GM18520 (cell line): ENCODE measurements at regions not wholly inside any gene's neighbourhood (a gene's known extent, or its start where the extent isn't known, plus 50 kb on each side); places are given as distances from the start of the nearest gene placed in this dataset.
"Not testable (repeated sequence)": the region's sequence is repeated elsewhere in the genome, so short reads cannot be mapped to it uniquely, and the experiment has no call there.

Experiments
- ATAC-seq: cut with Tn5 transposase; IDR thresholded peaks from one replicate; pipeline ENCODE4 v1.9.1; 2021; ENCODE audit not compliant: unreplicated experiment

DNA sequence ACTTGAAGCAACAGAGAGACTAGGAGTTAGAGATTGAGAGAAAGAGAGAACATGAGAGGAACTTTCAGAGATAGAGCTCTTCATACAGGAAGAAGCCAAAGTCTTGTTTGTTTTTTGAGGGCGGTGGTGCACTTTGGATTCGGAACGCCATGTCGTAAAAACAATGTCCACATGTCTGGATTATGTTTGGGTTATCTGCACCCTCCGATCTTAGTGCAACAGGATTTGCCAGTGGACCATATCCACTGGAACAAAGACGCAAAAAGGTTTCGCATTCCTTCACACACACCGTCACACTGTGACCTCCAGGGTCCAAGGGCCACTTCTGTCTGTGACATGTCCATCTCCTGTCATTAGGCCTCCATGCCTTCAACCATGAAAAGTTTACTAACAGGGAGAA lies 141.8 kb upstream of the ATP11B start:
- ATAC-seq, result no peak

DNA sequence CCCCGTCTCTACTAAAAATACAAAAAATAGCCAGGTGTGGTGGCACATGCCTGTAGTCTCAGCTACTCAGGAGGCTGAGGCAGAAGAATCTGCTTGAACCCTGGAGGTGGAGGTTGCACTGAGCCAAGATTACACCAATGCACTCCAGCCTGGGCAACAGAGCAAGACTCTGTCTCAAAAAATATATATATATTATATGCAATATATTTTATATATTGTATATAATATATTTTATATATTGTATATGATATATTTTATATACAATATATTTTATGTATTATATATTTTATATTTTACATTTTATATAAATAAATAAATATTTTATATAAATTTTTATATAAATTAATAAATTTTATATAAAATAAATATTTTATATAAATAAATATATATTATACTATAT lies 140.2 kb upstream of the ATP11B start:
- not testable (repeated sequence) for ATAC-seq

DNA sequence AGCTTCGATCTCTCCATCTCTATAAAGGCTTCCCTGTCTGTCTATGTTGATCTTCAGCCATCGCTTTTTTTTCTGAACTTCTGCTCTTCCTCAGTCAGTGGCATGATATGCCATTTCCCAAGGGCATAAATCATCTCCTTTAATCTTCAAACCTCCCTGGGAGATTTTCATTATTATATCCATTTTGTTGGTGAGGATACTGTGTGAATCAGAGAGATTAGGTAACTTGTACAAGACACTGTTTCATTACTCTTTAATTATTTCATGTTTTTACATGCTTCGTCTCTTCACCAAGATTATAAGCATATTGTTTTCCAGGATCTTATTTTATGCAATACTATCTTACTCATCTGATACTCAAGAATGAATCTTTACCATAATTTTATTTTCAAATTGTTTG lies 124.8 kb upstream of the ATP11B start:
- ATAC-seq, result no peak

DNA sequence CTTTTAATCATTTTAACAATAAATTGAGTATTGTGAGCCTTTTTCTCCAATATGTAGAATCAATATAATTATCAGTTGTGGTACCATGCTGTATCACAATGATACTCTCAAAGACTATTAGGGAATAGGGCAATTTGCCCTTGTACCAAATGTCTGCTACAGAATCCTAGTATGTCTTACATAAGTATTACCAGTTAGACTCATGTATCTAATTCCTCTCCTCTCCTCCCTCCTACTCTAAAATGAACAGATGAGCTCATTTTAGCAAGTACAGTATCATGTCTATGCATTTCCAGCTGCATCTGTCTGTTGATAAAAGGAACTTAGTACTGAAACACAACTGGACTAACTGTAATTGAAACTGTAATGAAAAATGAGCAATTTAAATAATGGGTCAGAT lies 124.3 kb upstream of the ATP11B start:
- no peak for ATAC-seq

DNA sequence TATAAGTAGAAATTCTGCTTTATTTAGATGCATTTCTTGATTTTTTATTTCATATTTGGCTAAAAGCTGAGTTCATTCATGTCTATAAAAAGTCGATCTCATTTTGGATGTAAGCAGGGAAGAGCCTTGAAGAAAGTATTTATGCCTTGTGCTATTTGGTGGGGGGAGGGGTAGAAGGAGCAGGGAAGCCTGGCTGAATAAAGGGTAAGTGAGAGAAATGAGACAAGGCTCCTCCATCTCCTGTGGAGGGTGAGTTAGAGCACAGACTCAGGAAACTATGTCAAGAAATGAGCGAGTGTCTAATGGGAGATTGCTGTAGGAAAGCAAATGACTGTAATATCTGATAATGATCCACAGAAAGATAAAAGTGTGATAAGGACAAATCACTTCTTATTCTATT lies 121.8 kb upstream of the ATP11B start:
- ATAC-seq, result no peak

DNA sequence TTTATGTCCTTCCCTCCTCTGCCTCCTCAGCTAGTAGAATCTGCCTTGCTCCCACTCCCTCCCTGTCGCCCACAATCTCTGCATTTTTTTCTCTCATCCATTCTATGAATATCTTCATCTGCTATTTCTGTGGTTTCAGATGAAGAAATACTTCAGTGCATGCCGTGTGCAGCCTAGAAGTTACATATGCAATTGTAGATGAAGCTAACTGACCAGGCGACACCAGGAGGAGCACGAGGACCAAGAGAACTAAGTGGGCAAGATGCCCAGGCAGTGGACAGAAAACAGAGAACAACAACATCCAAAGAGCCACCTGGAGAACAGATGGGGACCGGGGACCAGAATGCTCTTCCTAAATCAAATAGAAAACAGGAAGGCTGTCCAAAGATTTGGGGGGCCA lies 121.4 kb upstream of the ATP11B start:
- ATAC-seq, result no peak

DNA sequence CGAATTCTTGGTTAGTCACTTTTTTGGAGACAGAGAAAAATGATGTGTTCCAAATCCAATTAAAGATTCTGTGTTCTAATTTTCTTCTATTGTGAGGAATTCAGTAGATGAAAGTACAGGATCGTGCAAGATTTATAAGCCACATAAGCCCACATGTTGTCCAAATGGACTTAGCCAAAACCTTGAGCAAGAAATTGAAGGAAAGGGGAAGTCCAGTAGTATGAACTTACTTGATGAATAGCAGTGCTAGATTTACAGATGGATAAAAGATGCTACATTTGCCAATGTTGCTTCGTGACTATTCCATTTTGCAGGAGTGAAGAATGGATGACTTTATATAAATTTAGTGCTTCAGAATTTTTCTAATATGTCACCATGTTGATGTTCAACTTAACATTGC lies 120.0 kb upstream of the ATP11B start:
- no peak for ATAC-seq

DNA sequence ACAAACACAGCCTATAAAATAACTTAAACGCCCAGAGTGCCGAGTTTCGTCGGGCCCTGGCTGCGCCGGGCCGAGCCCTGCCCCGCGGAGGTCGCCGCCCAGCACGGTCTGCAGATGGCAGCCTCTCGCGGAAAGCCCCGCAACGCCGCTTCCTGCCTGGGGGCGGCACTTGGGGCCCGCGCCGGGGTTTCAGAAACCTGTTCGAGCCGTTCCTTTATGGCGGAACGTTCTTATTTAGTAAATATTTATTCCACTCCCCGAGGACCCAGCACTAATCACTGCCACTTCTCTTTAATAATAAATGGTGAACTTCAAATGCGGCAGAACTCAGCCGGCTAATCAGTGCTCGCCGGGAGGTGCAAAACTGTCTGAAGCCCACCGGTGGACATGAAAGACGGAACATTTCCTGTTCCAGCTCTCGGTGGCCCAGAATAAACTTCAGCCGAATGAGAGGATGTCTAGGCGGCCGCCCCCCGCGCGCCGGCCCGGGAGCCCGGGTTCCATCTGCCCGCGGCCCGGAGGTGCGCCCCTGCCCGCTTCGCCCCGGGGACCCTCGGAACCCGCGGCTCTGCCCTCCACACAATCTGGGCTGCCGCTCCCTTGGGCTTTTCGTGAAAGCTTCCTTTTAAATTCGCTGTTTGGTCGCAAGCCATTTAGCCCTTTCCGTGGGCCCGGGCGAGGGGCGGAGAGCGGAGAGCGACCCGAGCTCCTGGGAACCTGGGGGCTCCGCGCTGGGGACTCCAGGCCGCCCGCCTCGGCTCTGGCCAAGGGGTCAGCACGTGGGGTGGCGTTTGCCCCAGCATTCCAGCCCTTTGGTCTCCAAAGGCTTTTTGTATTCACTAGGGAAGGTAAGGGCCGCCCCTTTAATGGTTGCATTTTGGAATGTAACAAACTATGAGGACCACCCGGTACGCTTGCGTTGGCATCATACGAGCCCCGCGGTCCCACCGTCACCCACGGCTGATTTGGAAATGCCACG lies 110.8 kb upstream of the ATP11B start:
- peak; percentile 70 for ATAC-seq

DNA sequence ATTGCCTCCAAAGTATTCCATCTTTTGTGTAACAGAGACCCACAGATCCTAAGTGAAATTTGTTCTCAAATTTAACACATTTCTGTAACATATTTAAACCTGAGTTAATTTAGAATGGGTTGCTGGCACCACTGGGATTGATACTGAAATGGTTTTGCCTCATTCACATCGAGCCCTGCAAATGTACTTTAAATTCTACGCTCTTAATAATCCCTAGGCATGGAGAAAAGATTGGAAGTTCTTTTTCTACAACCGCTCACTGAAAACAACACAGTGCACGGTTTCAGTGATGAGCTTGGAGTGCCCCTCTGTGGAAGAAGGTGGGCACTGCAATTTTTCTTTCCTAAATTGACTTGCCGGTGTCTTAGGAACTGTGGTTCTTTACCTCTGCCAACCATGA lies 109.9 kb upstream of the ATP11B start:
- peak; percentile 59 for ATAC-seq

DNA sequence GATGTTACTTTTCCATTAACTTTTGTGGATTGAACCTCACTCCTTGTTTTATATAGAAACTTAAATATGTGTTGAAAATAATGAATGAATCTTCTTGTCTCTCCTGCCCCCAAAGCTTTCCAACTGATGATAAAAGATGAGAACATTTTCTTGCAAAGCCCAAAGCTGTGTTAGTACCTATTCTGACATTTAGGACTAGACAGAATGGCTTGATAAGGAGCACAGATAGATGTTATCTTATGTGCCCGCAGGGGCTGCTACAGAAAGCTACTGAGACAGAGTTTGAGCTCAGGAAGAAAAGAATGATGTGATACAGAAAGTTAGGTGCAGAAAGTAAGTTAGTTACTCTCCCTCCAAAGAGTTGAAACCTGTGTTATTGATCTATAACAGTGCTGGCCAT lies 109.4 kb upstream of the ATP11B start:
- peak; percentile 4 for ATAC-seq

DNA sequence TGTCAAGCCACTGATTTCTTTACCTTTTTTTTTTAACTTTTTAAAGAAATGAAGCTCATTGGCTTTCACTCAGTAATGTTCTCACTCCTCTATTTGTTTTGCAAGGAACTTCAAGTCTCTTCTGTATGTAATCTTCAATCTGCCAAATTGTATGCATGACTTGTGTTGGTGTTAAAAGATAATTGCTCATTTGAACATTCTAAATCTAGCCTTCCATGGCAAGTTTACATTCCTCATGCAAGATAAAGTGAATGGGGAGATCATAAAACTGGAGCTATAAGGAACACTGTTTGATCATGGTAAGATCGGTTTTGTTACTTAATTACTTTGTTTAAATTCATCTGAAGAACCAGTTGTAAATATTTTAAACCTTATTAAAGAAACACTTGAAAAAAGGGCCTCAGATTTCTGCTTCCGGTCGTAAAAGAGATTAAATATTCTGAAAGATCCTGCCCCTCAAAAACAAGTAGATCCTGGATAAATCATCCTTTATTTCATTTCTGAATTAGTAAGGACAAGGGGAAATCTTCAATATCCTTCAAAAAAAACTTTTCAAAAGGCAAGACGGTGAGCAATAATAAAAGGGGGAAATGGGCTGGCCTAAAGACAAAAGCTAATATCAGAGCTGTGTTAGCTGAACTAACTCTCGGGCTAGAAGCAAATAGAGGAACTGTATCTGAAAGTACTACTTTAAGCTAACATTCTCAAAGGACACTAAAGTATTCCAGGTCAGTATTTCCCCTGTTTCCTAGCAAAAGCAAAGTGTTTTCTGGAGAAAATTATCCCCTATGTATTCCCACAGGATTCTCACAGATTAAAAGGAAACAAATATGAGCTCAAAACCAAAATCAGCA lies 107.0 kb upstream of the ATP11B start:
- ATAC-seq, result no peak

DNA sequence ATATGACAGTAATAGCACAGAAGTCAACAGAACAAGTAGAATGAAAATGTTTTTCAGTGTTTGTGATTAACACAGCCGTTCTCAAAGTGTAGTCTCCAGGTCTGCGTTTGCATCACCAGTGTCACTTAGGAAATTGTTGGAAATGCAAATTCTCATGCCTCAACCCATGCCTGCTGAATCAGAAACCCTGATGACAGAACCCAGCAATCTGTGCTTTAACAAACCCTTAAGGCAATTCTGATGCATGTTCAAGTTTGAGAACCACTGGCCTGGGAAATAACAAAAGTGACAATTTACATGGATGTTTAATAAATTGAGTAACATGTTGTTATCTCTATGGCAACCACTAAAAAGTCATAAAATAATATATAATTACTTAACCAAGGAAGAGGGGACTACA lies 103.1 kb upstream of the ATP11B start:
- ATAC-seq, result no peak

DNA sequence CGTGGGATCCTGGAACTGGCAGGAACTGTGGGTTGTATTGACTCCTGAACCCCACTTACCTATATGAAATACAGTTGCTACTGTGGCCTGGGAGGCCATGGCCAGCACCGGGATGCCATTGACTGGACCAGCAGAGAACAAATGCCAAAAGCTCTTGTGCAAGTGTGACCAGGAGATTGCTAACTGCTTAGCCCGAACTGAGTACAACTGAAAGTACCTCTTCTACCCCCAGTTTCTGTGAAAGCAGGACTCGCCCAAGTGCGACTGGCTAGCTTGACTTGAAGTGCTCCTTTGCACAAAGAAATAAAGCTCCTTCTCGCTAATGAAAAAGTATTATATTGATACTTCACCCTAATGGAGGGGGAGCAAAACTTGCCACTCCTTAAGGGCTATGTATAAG lies 101.3 kb upstream of the ATP11B start:
- no peak for ATAC-seq

DNA sequence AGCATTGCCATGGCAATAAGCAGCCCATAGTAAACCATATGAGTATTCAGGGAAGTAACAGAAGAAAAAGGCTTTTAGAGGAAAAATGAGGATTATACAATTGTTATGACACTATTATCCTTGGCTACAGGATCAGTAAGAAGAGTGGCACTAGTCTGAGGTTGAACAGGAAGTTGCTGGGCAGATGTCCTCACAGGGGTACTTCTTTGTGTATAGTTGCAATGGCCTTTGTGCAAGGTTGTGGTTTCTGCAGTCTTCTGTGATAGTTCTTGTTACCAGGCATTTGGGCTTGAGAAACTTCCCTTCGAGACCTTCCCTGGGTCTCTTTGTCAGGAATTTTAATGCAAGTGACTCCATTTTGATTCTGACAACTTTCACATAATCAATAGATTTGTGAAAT lies 100.6 kb upstream of the ATP11B start:
- ATAC-seq, result no peak

DNA sequence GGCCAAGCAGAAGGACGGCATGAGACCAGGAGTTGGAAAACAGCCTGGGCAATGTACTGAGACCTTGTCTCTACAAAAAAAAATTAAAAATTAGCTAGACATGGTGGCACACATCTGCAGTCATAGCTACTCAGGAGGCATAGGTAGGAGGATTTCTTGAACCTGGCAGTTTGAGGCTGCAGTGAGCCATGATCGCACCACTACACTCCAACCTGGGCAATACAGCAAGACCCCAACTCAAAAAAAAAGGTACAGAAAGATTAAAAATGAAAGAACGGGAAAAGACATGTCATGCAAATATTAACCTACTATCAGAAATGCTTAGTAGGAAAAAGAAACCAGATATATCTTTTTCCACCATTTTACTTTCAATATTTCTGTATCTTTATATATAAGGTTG lies 99.6 kb upstream of the ATP11B start:
- no peak for ATAC-seq

DNA sequence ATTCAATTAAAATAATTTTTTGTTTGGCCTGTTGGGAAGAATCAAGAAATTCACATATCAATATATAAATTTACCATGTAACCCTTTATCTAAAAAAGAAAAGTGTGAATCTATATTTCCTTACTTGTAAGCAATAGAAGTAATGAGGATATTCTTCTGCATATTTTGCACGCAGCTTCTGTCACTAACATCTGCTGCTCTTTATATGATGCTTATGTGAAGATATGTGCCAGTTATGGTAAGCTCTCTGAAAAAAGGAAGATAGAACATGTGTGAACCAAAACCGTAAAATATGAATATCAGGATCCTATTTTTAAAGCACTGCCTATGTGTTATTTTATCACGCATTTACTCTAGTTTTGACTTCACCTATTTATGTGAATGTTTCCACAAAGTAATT lies 96.4 kb upstream of the ATP11B start:
- no peak for ATAC-seq

DNA sequence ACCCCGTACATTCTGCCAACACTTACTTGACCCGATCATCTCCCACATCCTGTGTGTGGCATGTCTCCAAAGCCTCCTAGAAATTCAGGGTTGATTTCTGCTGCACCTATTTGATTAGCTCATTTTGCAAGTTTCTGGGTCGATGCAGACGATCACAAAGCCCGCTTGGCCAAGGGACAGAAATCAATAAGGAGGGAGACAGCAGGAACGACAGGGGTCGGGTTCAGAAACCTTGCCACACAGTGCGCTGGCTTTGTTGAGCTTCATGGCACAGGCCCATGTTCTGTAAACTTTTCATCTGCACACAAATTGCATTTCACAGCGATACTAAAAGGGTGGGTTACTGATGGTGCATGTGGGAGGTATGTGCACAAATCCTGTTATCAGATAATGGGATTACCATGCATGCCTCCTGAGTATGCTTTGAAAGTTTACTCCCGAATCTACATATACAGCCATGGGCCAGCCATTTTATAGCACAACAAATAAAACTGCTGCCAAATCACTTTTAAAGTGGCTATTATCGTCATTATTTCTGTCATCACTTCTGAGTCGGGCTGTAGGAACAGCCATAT lies 95.9 kb upstream of the ATP11B start:
- ATAC-seq, result no peak

DNA sequence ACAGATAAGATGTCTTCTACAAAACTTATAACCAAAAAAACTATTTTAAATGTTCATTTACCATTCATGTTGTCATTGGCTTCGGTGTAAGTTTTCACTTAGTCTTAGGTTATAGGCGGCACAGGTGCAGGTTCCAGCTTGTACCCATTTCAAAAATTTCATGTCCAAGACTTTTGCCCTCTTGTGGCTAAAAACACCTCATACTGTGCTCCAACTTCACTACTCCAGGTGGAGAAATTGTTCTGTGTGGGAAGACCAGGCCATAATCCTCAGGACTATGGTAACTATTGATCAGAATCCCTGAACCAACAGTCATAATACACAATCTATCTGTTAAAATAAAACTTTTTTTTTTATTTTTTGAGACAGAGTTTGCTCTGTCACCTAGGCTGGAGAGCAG lies 95.2 kb upstream of the ATP11B start:
- no peak for ATAC-seq

DNA sequence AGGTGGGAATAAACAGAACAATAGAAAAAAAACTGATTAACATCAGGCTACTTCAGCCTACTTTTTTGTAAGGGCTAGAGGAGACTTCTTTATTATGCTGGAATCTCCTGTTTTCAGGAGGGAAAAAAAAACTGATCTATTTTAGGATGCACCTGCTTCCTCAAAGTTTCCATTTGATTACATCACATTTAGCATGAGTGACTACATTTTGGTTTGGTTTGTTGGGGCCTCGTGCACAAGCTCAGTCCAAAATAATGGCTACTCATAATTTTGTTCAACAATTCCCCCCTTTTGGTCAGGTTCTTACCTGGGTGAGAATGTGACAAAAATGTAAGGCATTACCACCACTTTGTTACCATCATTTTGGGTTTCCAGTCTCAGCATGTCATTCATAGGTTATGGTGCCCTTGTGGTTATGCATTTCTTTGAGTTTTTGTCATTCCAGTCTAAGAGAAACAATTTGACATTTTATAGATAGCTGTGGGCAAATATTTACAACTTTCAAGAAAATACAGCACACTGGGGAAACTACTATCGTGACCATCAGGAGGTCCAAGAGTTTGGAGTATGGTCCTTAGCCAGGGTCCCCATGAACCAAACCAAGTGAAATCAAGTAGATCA lies 93.6 kb upstream of the ATP11B start:
- no peak for ATAC-seq

DNA sequence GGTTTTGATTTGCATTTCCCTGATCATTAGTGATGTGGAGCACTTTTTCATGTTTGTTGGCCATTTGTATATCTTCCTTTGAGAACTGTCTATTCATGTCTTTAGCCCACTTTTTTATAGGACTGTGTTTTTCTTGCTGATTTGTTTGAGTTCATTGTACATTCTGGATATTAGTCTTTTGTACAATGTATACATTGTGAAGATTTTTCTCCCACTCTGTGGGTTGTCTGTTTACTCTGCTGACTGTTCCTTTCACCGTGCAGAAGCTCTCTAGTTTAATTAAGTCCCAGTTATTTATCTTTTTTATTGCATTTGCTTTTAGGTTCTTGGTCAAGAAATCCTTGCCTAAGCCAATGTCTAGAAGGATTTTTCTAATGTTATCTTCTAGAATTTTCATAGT lies 91.1 kb upstream of the ATP11B start:
- ATAC-seq, result no peak

DNA sequence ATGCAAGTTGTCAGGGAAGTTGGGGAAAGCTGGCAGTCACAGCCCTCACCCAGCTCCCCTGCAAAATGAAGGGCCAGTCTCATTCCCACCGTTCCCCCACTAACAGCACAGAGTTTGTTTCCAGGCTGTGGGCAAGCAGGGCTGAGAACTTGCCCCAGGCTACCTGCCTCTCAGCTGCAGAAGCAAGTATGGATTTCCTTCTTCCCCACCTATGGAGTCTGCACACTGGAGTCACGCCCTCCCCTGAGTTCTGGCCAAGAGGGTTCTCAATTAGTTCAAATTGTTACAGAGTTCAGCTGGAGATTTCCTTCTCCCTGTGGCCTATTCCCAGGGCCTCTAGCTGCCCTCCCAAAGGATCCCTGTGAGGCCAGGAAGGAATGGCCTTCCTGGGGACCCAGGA lies 90.1 kb upstream of the ATP11B start:
- ATAC-seq, result no peak
